K562 (cell line): ENCODE measurements at regions not wholly inside any gene's neighbourhood (a gene's known extent, or its start where the extent isn't known, plus 50 kb on each side); places are given as distances from the start of the nearest gene placed in this dataset.

Source experiments
- ATAC-seq: fragments of 200-7000 bp; cut with Tn5 transposase; 3 replicates; pipeline ENCODE4 v1.9.1; 2020; ENCODE audit warnings: moderate library complexity
- BruUV-seq: library from RNA; stranded (reverse); fragments of 400-500 nt; replicated peaks from 2 replicates; lab custom pipeline; 2021; lab: Mats Ljungman, UMichigan
- CTCF ChIA-PET: fragments of 300-600 bp; formaldehyde crosslinking; extraction: SDS; loops from one replicate; lab custom pipeline; 2021; ENCODE audit warnings: low intra/inter-chr PET ratio; lab: Yijun Ruan, JAX
- POLR2A ChIA-PET: fragments of 300-600, 350-650 bp; sonication (Branson Sonifier 250); formaldehyde crosslinking; extraction: SDS; loops from one replicate; lab custom pipeline; 2021; ENCODE audit warnings: antibody characterized with exemption, inconsistent platforms; lab: Yijun Ruan, JAX
- DNase-seq, 4 experiments: peaks; one replicate each; pipeline versions ENCODE4 v3.0.0 to v3.0.0-alpha.2; 2011 to 2018; ENCODE audit warnings: low spot score in 3 of 4, mixed read lengths in 3 of 4; ENCODE audit errors: extremely low read depth in 1 of 4
- FAIRE-seq: peaks from 2 replicates; lab custom pipeline; 2011; peaks lifted over from hg19 to GRCh38; lab: Jason Lieb, UNC
- H2AFZ ChIP-seq: 2 replicates; pipeline ENCODE4 v1.6.0; 2011; ENCODE audit warnings: low read depth, low read length, control low read depth, inconsistent platforms
- H3K27ac ChIP-seq: fragments of 200-600 bp; 3 replicates; pipeline ENCODE4 v1.8.0; 2011; ENCODE audit warnings: low read depth, mild to moderate bottlenecking, control low read depth, inconsistent platforms, low read length, moderate library complexity, mixed read lengths; ENCODE audit errors: extremely low read depth
- H3K27me3 ChIP-seq, 2 experiments: fragments of 300-600 bp in 1 of 2; 2 replicates in 1 of 2; 3 replicates in 1 of 2; pipeline versions ENCODE4 v1.6.0 to v1.8.0; 2011; ENCODE audit warnings: inconsistent platforms in 2 of 2, low read length in 2 of 2, mild to moderate bottlenecking in 1 of 2, mixed read lengths in 1 of 2, moderate library complexity in 1 of 2; ENCODE audit not compliant: control insufficient read depth in 2 of 2, insufficient read depth in 2 of 2
- H3K36me3 ChIP-seq: fragments of 300-600 bp; 3 replicates; pipeline ENCODE4 v1.8.0; 2011; ENCODE audit warnings: mild to moderate bottlenecking, low read length, inconsistent platforms; ENCODE audit not compliant: control insufficient read depth, insufficient read depth
- H3K4me1 ChIP-seq, 2 experiments: fragments of 200-600 bp in 1 of 2; replicated peaks in 1 of 2; 2 replicates in 1 of 2; 3 replicates in 1 of 2; pipeline versions ENCODE4 v1.5.1 to v1.8.0; 2011; ENCODE audit warnings: inconsistent platforms in 2 of 2, low read length in 2 of 2, mild to moderate bottlenecking in 1 of 2, mixed read lengths in 1 of 2, moderate library complexity in 1 of 2; ENCODE audit not compliant: control insufficient read depth in 2 of 2, insufficient read depth in 2 of 2
- H3K4me2 ChIP-seq: 2 replicates; pipeline ENCODE4 v1.6.1; 2011; ENCODE audit warnings: low read length, control low read depth, inconsistent platforms, mixed read lengths; ENCODE audit not compliant: insufficient read depth
- H3K4me3 ChIP-seq: fragments of 200-600 bp; sonication (generic), shearing (Covaris generic); 2 replicates; pipeline ENCODE4 v1.5.1; 2016; ENCODE audit warnings: control low read depth, inconsistent platforms
- H3K79me2 ChIP-seq: fragments of 200-600 bp; 3 replicates; pipeline ENCODE4 v1.8.0; 2011; ENCODE audit warnings: low read length, inconsistent platforms; ENCODE audit not compliant: control insufficient read depth, insufficient read depth
- H3K9ac ChIP-seq, 2 experiments: 2 replicates each; pipeline versions ENCODE4 v1.6.0 to v1.6.1; 2011; ENCODE audit warnings: low read depth in 2 of 2, low read length in 2 of 2, control low read depth in 1 of 2, inconsistent platforms in 1 of 2, mild to moderate bottlenecking in 1 of 2, mixed read lengths in 1 of 2; ENCODE audit not compliant: insufficient read depth in 1 of 2
- H3K9me1 ChIP-seq: one replicate; pipeline ENCODE4 v1.6.0; 2011; ENCODE audit warnings: inconsistent platforms, mild to moderate bottlenecking, low read length, moderate library complexity; ENCODE audit not compliant: control insufficient read depth, insufficient read depth
- H3K9me3 ChIP-seq: replicated peaks from 2 replicates; pipeline ENCODE4 v1.5.1; 2011; ENCODE audit warnings: low read depth, low read length, inconsistent platforms; ENCODE audit not compliant: control insufficient read depth, insufficient read depth
- H4K20me1 ChIP-seq: replicated peaks from 2 replicates; pipeline ENCODE4 v1.6.1; 2011; ENCODE audit warnings: low read length, inconsistent platforms, mixed read lengths; ENCODE audit not compliant: control insufficient read depth, insufficient read depth
- CBFA2T3 ChIP-seq: fragments of 450-650 bp; IDR thresholded peaks from 2 replicates; pipeline ENCODE4 v1.6.1; 2017
- MAFG ChIP-seq: fragments of 450-650 bp; conservative IDR thresholded peaks from 2 replicates; pipeline ENCODE4 v1.6.1; 2016; ENCODE audit warnings: missing genetic modification characterization, missing compliant biosample characterization
- POLR3A ChIP-seq: IDR thresholded peaks from 2 replicates; pipeline ENCODE4 v1.6.1; 2011; ENCODE audit warnings: borderline replicate concordance, mild to moderate bottlenecking, moderate library complexity; ENCODE audit not compliant: insufficient read length, insufficient read depth; ENCODE audit errors: extremely low read depth
- ZNF395 ChIP-seq: fragments of 200-800 bp; sonication (Bioruptor generic); IDR thresholded peaks from 2 replicates; pipeline ENCODE4 v1.6.1; 2017; ENCODE audit warnings: missing genetic modification characterization, missing compliant biosample characterization
- ZNF583 ChIP-seq: fragments of 250-450 bp; sonication (Bioruptor Pico); IDR thresholded peaks from 2 replicates; pipeline ENCODE4 v1.4.0; 2020
- ZNF707 ChIP-seq: fragments of 250-450 bp; sonication (Bioruptor Pico); conservative IDR thresholded peaks from 2 replicates; pipeline ENCODE4 v1.8.0; 2022; ENCODE audit warnings: inconsistent platforms, mild to moderate bottlenecking, moderate library complexity
- WGBS: fragments of 100-300 bp; shearing (Covaris generic); methylation state at CpG from one replicate; pipeline ENCODE4 v1.1.6; 2016; ENCODE audit warnings: low coverage, mixed read lengths; ENCODE audit not compliant: insufficient coverage; ENCODE audit errors: missing lambda C conversion rate; 5-methylcytosine and 5-hydroxymethylcytosine counted together
- in situ Hi-C: fragments of 300-500 bp; cut with MboI; formaldehyde crosslinking; loops from 4 replicates; pipeline ENCODE4 v1.15.0; 2018; ENCODE audit warnings: inconsistent platforms, mixed read lengths
- intact Hi-C: fragments of 100-400 bp; cut with micrococcal nuclease; formaldehyde crosslinking; loops from 2 replicates; pipeline ENCODE4 v1.14.2; 2022

GRCh38 chr2:148567716-148568115 lies 76.8 kb upstream of the EPC2 start:
- BruUV-seq, result no TSS peak
- DNase-seq (no peak), FAIRE-seq (no peak), ATAC-seq (no peak)
- POLR2A ChIA-PET, result interaction anchor here (1.0 kb wide), 1 partner anchor 12 kb away, joined by 3 read pairs; no protein-coding TSS in a partner anchor
- no peak for TF ChIP-seq CBFA2T3
- TF ChIP-seq ZNF583 (CRISPR knock-in tag), result no peak
- TF ChIP-seq POLR3A, result no peak
- TF ChIP-seq ZNF395 (CRISPR knock-in tag), result no peak
- no peak for TF ChIP-seq MAFG (tag)
- TF ChIP-seq ZNF707, result no peak
- H3K79me2 ChIP-seq, result no peaks in the 10 kb centered on the region
- no peak overlapping the region for H3K27ac ChIP-seq
- no peak overlapping the region for H3K4me3 ChIP-seq
- H3K36me3 ChIP-seq, result no peaks in the 10 kb centered on the region
- H3K9ac ChIP-seq, result no peak overlapping the region
- no peaks in the 10 kb centered on the region for H3K4me1 ChIP-seq
- peaks cover 25 to 47% of the 10 kb centered on the region in 2 experiments; a peak in 4 of 5 replicates for H3K27me3 ChIP-seq
- CTCF ChIA-PET, result no interaction called here
- no peak overlapping the region for H2AFZ ChIP-seq
- in situ Hi-C loops, result no loop called here
- H3K9me3 ChIP-seq, result no peaks in the 10 kb centered on the region
- H3K4me2 ChIP-seq, result no peak overlapping the region
- 10% methylated on average over 1 of the region's 1 CpG for WGBS
- peaks cover 10% of the 10 kb centered on the region; the same call in 1 of the 2 replicates for H4K20me1 ChIP-seq
- H3K9me1 ChIP-seq, result no peaks in the 10 kb centered on the region
- intact Hi-C loops, result no loop called here
